ENCODE measurements at regions not wholly inside any gene's neighbourhood (a gene's known extent, or its start where the extent isn't known, plus 50 kb on each side); places are given as distances from the start of the nearest gene placed in this dataset.

GRCh38 chr2:46241344-46241743 is 55.9 kb upstream of the EPAS1 start:
- TF ChIP-seq CTCF (conservative IDR thresholded peaks at IDR 0.05; ENCODE audit: low read length) = no peak
- no peak for TF ChIP-seq EZH2phosphoT487 (IDR thresholded peaks at IDR 0.05; ENCODE audit: borderline replicate concordance)

All from Loucy (cell line).